CD14-positive monocyte (primary cell): ENCODE measurements at regions not wholly inside any gene's neighbourhood (a gene's known extent, or its start where the extent isn't known, plus 50 kb on each side); places are given as distances from the start of the nearest gene placed in this dataset.

ENCODE experiments used
- DNase-seq, 3 donors: peaks; one replicate each; pipeline ENCODE4 v3.0.0-alpha.2; 2011 to 2022
- H2AFZ ChIP-seq: 2 replicates; pipeline ENCODE4 v1.6.0; 2012; ENCODE audit warnings: mild to moderate bottlenecking, low read depth, low read length, inconsistent platforms; ENCODE audit not compliant: insufficient read depth, poor library complexity, severe bottlenecking
- H3K27ac ChIP-seq, 2 donors: 1 replicate in 1 of 2; 2 replicates in 1 of 2; pipeline ENCODE4 v1.5.1; 2012 to 2013; ENCODE audit warnings: low read length in 2 of 2, control low read depth in 1 of 2, inconsistent platforms in 1 of 2, low read depth in 1 of 2, mild to moderate bottlenecking in 1 of 2
- H3K27me3 ChIP-seq, 2 donors: one replicate each; pipeline versions ENCODE4 v1.6.0 to v1.6.1; 2011 to 2013; ENCODE audit warnings: low read length in 2 of 2; ENCODE audit not compliant: control insufficient read depth in 2 of 2, insufficient read depth in 2 of 2
- H3K36me3 ChIP-seq, 2 donors: replicated peaks in 1 of 2; 1 replicate in 1 of 2; 2 replicates in 1 of 2; pipeline versions ENCODE4 v1.5.1 to v1.6.1; 2012 to 2013; ENCODE audit warnings: low read length in 2 of 2, control low read depth in 1 of 2, inconsistent platforms in 1 of 2, mild to moderate bottlenecking in 1 of 2; ENCODE audit not compliant: insufficient read depth in 2 of 2, control insufficient read depth in 1 of 2
- H3K4me1 ChIP-seq, 2 donors: 1 replicate in 1 of 2; 2 replicates in 1 of 2; pipeline versions ENCODE4 v1.5.1 to v1.6.1; 2012 to 2013; ENCODE audit warnings: low read length in 2 of 2, control low read depth in 1 of 2, inconsistent platforms in 1 of 2, mild to moderate bottlenecking in 1 of 2, moderate library complexity in 1 of 2; ENCODE audit not compliant: insufficient read depth in 2 of 2, control insufficient read depth in 1 of 2
- H3K4me2 ChIP-seq: replicated peaks from 2 replicates; pipeline ENCODE3; 2012; ENCODE audit warnings: low read length, moderate library complexity, mild to moderate bottlenecking; ENCODE audit not compliant: poor library complexity, severe bottlenecking; ENCODE audit errors: extremely low read depth
- H3K4me3 ChIP-seq, 3 experiments: fragments of 200-600 bp in 1 of 3; sonication (generic) in 1 of 3; replicated peaks in 1 of 3; 1 replicate in 2 of 3; 2 replicates in 1 of 3; pipeline ENCODE4 v1.5.1; 2011 to 2013; ENCODE audit warnings: low read length in 3 of 3, mild to moderate bottlenecking in 3 of 3, control low read depth in 2 of 3, low read depth in 2 of 3, inconsistent platforms in 1 of 3, moderate library complexity in 1 of 3
- H3K79me2 ChIP-seq: 2 replicates; pipeline ENCODE4 v1.6.0; 2012; ENCODE audit warnings: mild to moderate bottlenecking, control low read depth, inconsistent platforms, low read length, moderate library complexity; ENCODE audit not compliant: insufficient read depth
- H3K9ac ChIP-seq: 2 replicates; pipeline ENCODE4 v1.6.0; 2017; ENCODE audit warnings: low read length, mild to moderate bottlenecking; ENCODE audit not compliant: insufficient read depth, poor library complexity, severe bottlenecking
- H3K9me3 ChIP-seq, 2 donors: replicated peaks in 1 of 2; 1 replicate in 1 of 2; 2 replicates in 1 of 2; pipeline versions ENCODE4 v1.5.1 to v1.6.1; 2012 to 2013; ENCODE audit warnings: low read length in 2 of 2, control low read depth in 1 of 2; ENCODE audit not compliant: control insufficient read depth in 1 of 2, insufficient read depth in 1 of 2
- H4K20me1 ChIP-seq: 2 replicates; pipeline ENCODE4 v1.6.0; 2012; ENCODE audit warnings: mild to moderate bottlenecking, low read length, control low read depth, moderate library complexity; ENCODE audit not compliant: insufficient read depth
- H3K27ac Mint-ChIP-seq, 7 donors: one replicate each; pipeline ENCODE4 v1.8.0; 2020; ENCODE audit warnings: mild to moderate bottlenecking in 7 of 7, mixed read lengths in 7 of 7, moderate library complexity in 6 of 7, inconsistent platforms in 2 of 7
- H3K27me3 Mint-ChIP-seq, 3 donors: one replicate each; pipeline ENCODE4 v1.8.0; 2021 to 2022; ENCODE audit warnings: low read depth in 3 of 3, mild to moderate bottlenecking in 3 of 3, mixed read lengths in 3 of 3, moderate library complexity in 3 of 3, inconsistent platforms in 1 of 3
- H3K36me3 Mint-ChIP-seq, 2 donors: one replicate each; pipeline ENCODE4 v1.8.0; 2020; ENCODE audit warnings: mixed read lengths in 2 of 2, inconsistent platforms in 1 of 2, mild to moderate bottlenecking in 1 of 2
- H3K4me1 Mint-ChIP-seq: one replicate; pipeline ENCODE4 v1.8.0; 2020; ENCODE audit warnings: mild to moderate bottlenecking, mixed read lengths
- H3K4me3 Mint-ChIP-seq, 2 donors: one replicate each; pipeline ENCODE4 v1.8.0; 2020; ENCODE audit warnings: mild to moderate bottlenecking in 2 of 2, mixed read lengths in 2 of 2, moderate library complexity in 1 of 2
- H3K9me3 Mint-ChIP-seq, 7 donors: one replicate each; pipeline ENCODE4 v1.8.0; 2020 to 2022; ENCODE audit warnings: mixed read lengths in 7 of 7, mild to moderate bottlenecking in 6 of 7, moderate library complexity in 6 of 7, inconsistent platforms in 2 of 7
- WGBS: methylation state at CpG from one replicate; pipeline ENCODE4 v1.1.5; 2013; ENCODE audit warnings: missing lambda C conversion rate; ENCODE audit not compliant: insufficient coverage; 5-methylcytosine and 5-hydroxymethylcytosine counted together
- intact Hi-C, 2 donors: fragments of 100-400 bp; cut with micrococcal nuclease; formaldehyde crosslinking; loops; one replicate each; pipeline versions ENCODE4 v1.15.0 to v1.15.1; 2023
- TF ChIP-seq, protein P1 (sequence below): fragments of 200-600 bp; IDR thresholded peaks from one replicate; pipeline ENCODE4 v1.8.0; 2022; ENCODE audit warnings: antibody characterized with exemption, mild to moderate bottlenecking

DNA sequence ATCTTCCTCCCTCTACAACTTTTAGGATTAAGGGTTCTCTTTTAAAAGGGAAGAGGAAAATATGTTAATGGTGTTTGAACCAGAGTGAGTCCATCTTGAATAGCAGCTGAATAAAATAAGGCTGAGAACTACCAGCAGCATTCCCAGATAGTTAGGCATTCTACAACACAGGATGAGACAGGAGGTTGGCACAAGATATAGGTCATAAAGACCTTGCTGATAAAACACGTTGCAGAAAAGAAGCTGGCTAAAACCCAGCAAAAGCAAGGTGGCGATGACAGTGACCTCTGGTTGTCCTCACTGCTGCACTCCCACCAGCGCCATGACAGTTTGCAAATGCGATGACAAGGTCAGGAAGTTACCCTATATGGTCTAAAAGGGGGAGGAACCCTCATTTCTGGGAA is 77.8 kb downstream of the PLK2 start:
- Histone ChIP-seq H2AFZ (no peak overlapping the region), H3K27me3 (no peaks in the 10 kb centered on the region), H3K9ac (no peak overlapping the region), H3K4me2 (no peak overlapping the region), H3K79me2 (no peaks in the 10 kb centered on the region), H3K4me3 (no peak overlapping the region), H3K27ac (no peak overlapping the region), H3K9me3 (peaks cover 21 to 30% of the 10 kb centered on the region in 2 donors), H4K20me1 (no peaks in the 10 kb centered on the region), H3K4me1 (no peaks in the 10 kb centered on the region), H3K36me3 (no peaks in the 10 kb centered on the region)
- TF ChIP-seq, protein P1, sequence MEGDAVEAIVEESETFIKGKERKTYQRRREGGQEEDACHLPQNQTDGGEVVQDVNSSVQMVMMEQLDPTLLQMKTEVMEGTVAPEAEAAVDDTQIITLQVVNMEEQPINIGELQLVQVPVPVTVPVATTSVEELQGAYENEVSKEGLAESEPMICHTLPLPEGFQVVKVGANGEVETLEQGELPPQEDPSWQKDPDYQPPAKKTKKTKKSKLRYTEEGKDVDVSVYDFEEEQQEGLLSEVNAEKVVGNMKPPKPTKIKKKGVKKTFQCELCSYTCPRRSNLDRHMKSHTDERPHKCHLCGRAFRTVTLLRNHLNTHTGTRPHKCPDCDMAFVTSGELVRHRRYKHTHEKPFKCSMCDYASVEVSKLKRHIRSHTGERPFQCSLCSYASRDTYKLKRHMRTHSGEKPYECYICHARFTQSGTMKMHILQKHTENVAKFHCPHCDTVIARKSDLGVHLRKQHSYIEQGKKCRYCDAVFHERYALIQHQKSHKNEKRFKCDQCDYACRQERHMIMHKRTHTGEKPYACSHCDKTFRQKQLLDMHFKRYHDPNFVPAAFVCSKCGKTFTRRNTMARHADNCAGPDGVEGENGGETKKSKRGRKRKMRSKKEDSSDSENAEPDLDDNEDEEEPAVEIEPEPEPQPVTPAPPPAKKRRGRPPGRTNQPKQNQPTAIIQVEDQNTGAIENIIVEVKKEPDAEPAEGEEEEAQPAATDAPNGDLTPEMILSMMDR, result no peak
- Mint-ChIP-seq H3K27ac (no peak overlapping the region), H3K4me1 (no peaks in the 10 kb centered on the region), H3K27me3 (no peaks in the 10 kb centered on the region), H3K9me3 (peaks cover 7 to 27% (median 20%) of the 10 kb centered on the region in 7 donors), H3K4me3 (no peak overlapping the region), H3K36me3 (no peaks in the 10 kb centered on the region)
- no peak for DNase-seq
- intact Hi-C loops, result no loop called here
- WGBS, result 83% methylated on average over 2 of the region's 4 CpGs

DNA sequence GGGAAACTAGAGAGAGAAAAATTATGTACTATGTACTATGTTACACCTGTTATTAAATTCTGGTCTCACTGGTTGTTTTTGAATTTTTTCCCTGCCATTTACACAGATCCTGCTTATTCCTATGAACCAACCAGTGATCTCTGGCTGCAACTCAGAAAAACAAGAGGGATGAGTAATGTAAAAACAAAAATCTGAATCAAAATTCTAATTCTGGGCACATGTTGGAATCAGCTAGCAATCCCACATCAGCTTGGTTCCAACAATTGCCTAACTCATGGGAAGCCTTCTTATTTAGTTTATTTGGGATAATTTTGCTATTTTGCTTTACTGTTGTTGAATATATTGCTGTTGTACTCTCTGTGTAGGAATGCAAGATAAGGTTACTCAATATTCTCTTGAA is 78.3 kb downstream of the PLK2 start:
- H3K79me2 ChIP-seq, result no peaks in the 10 kb centered on the region
- H3K4me1 ChIP-seq, result no peaks in the 10 kb centered on the region
- no peak overlapping the region for H3K27ac Mint-ChIP-seq
- H3K9me3 Mint-ChIP-seq, result peaks cover 10 to 32% (median 22%) of the 10 kb centered on the region in 7 donors
- TF ChIP-seq, protein P1, result no peak
- H2AFZ ChIP-seq, result no peak overlapping the region
- no peaks in the 10 kb centered on the region for H3K4me1 Mint-ChIP-seq
- no peaks in the 10 kb centered on the region for H3K36me3 Mint-ChIP-seq
- H3K4me3 ChIP-seq, result no peak overlapping the region
- H3K4me3 Mint-ChIP-seq, result no peak overlapping the region
- H3K9me3 ChIP-seq, result peaks cover 27 to 31% of the 10 kb centered on the region in 2 donors
- no peak overlapping the region for H3K4me2 ChIP-seq
- intact Hi-C loops, result no loop called here
- H4K20me1 ChIP-seq, result no peaks in the 10 kb centered on the region
- no peaks in the 10 kb centered on the region for H3K36me3 ChIP-seq
- H3K27ac ChIP-seq, result no peak overlapping the region
- no peaks in the 10 kb centered on the region for H3K27me3 ChIP-seq
- DNase-seq, result no peak
- H3K9ac ChIP-seq, result no peak overlapping the region
- no peaks in the 10 kb centered on the region for H3K27me3 Mint-ChIP-seq
